ENCODE measurements at regions not wholly inside any gene's neighbourhood (a gene's known extent, or its start where the extent isn't known, plus 50 kb on each side); places are given as distances from the start of the nearest gene placed in this dataset.

DNA sequence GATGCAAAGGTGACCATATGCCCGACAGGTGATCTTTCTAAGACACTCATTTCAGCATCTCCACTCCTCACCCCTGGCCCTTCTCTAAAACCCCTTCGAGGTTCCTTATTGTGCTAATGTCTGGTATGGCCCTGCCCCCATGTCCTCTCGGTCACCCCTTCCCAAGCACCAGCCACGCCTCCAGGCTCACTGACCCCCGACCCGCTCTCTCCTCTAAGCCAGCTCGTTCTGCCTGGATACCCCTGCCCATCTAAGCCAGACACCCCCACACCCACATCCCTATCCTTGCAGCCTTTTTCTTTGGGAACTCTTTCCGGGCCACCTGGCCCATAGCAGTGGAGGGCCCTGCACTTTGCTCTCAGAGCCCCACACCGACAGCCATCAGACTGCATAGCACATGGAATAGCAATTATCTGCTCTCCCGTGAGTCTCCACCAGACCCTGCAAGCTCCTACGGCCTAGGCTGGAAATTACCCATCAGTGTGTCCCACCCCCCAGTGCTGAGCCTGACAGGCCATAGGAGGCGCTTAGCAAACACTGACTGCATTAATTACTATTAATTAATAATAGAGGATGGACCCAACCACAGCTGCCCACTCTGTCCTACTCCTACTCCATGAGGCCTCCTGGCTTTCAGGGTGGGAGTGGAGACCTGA is 176.7 kb downstream of the TMEM132E start:
- TF ChIP-seq POLR2A (IDR thresholded peaks at IDR 0.05), result no peak
- no peak for TF ChIP-seq CTCF (IDR thresholded peaks at IDR 0.05)
